Loucy (cell line): ENCODE measurements at regions not wholly inside any gene's neighbourhood (a gene's known extent, or its start where the extent isn't known, plus 50 kb on each side); places are given as distances from the start of the nearest gene placed in this dataset.

ENCODE experiments used
- H2AFZ ChIP-seq: fragments of 200-600 bp; sonication (generic); 2 replicates; pipeline ENCODE4 v1.6.0; 2016; ENCODE audit warnings: antibody characterized with exemption, mild to moderate bottlenecking, low read length, moderate library complexity
- H3F3A ChIP-seq: fragments of 200-600 bp; 2 replicates; pipeline ENCODE4 v1.6.0; 2016; ENCODE audit warnings: antibody characterized with exemption, low read depth, mild to moderate bottlenecking
- H3K27me3 ChIP-seq: fragments of 200-600 bp; sonication (generic); 2 replicates; pipeline ENCODE4 v1.6.1; 2014; ENCODE audit warnings: low read length, mild to moderate bottlenecking; ENCODE audit not compliant: insufficient read depth, poor library complexity, severe bottlenecking
- H3K36me3 ChIP-seq: fragments of 200-600 bp; sonication (generic); 2 replicates; pipeline ENCODE4 v1.6.1; 2016; ENCODE audit warnings: low read length; ENCODE audit not compliant: insufficient read depth
- H3K4me1 ChIP-seq: fragments of 200-600 bp; sonication (generic); 2 replicates; pipeline ENCODE4 v1.5.1; 2014; ENCODE audit warnings: low read length, mild to moderate bottlenecking; ENCODE audit not compliant: insufficient read depth, poor library complexity, severe bottlenecking
- H3K4me2 ChIP-seq: fragments of 200-600 bp; sonication (generic); 2 replicates; pipeline ENCODE4 v1.6.0; 2014; ENCODE audit warnings: antibody characterized with exemption, low read length, low read depth, mild to moderate bottlenecking; ENCODE audit not compliant: poor library complexity, severe bottlenecking
- H3K4me3 ChIP-seq: fragments of 200-600 bp; sonication (generic); 2 replicates; pipeline ENCODE4 v1.5.1; 2014; ENCODE audit warnings: low read length, mild to moderate bottlenecking, mixed read lengths; ENCODE audit not compliant: poor library complexity, severe bottlenecking
- H3K79me2 ChIP-seq: fragments of 200-600 bp; sonication (generic); 2 replicates; pipeline ENCODE4 v1.6.1; 2014; ENCODE audit warnings: low read length; ENCODE audit not compliant: insufficient read depth
- H3K9ac ChIP-seq: fragments of 200-600 bp; sonication (generic); 2 replicates; pipeline ENCODE4 v1.6.0; 2014; ENCODE audit warnings: mild to moderate bottlenecking, low read depth, low read length, moderate library complexity; ENCODE audit not compliant: poor library complexity, severe bottlenecking
- H3K9me2 ChIP-seq: fragments of 200-600 bp; sonication (generic); replicated peaks from 2 replicates; pipeline ENCODE4 v1.6.1; 2016; ENCODE audit warnings: low read depth, low read length, mixed read lengths
- H3K9me3 ChIP-seq: fragments of 200-600 bp; sonication (generic); 2 replicates; pipeline ENCODE4 v1.6.1; 2014; ENCODE audit warnings: mild to moderate bottlenecking, antibody characterized with exemption, low read length, low read depth; ENCODE audit not compliant: insufficient read depth
- H4K20me1 ChIP-seq: fragments of 200-600 bp; sonication (generic); 2 replicates; pipeline ENCODE4 v1.6.0; 2014; ENCODE audit warnings: antibody characterized with exemption, low read length, mild to moderate bottlenecking; ENCODE audit not compliant: insufficient read depth, poor library complexity, severe bottlenecking
- CTCF ChIP-seq: fragments of 200-600 bp; sonication (generic); conservative IDR thresholded peaks from 2 replicates; pipeline ENCODE4 v1.5.1; 2014; ENCODE audit warnings: mild to moderate bottlenecking, antibody characterized with exemption, low read length
- EZH2phosphoT487 ChIP-seq: fragments of 200-600 bp; IDR thresholded peaks from 2 replicates; pipeline ENCODE4 v1.6.1; 2018; ENCODE audit warnings: antibody characterized with exemption, mild to moderate bottlenecking, moderate library complexity, borderline replicate concordance

GRCh38 chr4:83758285-83758684 lies 222.4 kb downstream of the GPAT3 start:
- Histone ChIP-seq H3K79me2 (no peaks in the 10 kb centered on the region), H3K4me3 (no peak overlapping the region), H3F3A (no peaks in the 10 kb centered on the region), H3K27me3 (no peaks in the 10 kb centered on the region), H3K4me2 (no peak overlapping the region), H3K9me3 (no peaks in the 10 kb centered on the region), H2AFZ (no peak overlapping the region), H3K9ac (no peak overlapping the region), H3K36me3 (no peaks in the 10 kb centered on the region), H4K20me1 (no peaks in the 10 kb centered on the region), H3K9me2 (no peaks in the 10 kb centered on the region), H3K4me1 (no peaks in the 10 kb centered on the region)
- TF ChIP-seq CTCF (no peak), EZH2phosphoT487 (no peak)

GRCh38 chr4:83757121-83757621 lies 221.3 kb downstream of the GPAT3 start:
- no peak overlapping the region for H2AFZ ChIP-seq
- no peak overlapping the region for H3K9ac ChIP-seq
- H3F3A ChIP-seq = no peaks in the 10 kb centered on the region
- H4K20me1 ChIP-seq = no peaks in the 10 kb centered on the region
- no peaks in the 10 kb centered on the region for H3K36me3 ChIP-seq
- no peaks in the 10 kb centered on the region for H3K79me2 ChIP-seq
- H3K4me3 ChIP-seq = no peak overlapping the region
- no peaks in the 10 kb centered on the region for H3K9me3 ChIP-seq
- no peak overlapping the region for H3K4me2 ChIP-seq
- TF ChIP-seq CTCF = no peak
- no peak for TF ChIP-seq EZH2phosphoT487
- H3K9me2 ChIP-seq = no peaks in the 10 kb centered on the region
- no peaks in the 10 kb centered on the region for H3K27me3 ChIP-seq
- H3K4me1 ChIP-seq = no peaks in the 10 kb centered on the region

DNA sequence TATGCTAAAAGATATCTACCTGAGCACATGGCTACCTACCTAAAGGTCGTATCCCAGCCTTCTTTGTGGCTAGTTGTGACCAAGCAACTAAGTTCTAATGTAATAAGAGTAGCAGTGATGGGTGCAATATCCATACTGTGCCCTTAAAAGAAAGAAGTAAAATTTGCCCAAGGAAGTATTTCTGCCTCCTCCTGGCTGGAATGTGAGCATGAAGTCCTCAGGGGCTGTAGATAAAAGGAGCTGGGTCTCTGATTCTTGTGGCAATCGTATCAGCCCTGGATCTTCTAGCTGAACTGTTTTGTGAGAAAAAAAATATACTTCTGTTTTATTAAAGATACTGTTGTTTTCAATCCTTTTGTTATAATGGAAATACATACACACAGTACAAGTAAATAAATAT lies 217.4 kb downstream of the GPAT3 start:
- no peaks in the 10 kb centered on the region for H3F3A ChIP-seq
- no peaks in the 10 kb centered on the region for H3K27me3 ChIP-seq
- no peaks in the 10 kb centered on the region for H3K4me1 ChIP-seq
- H2AFZ ChIP-seq = no peak overlapping the region
- no peaks in the 10 kb centered on the region for H4K20me1 ChIP-seq
- no peaks in the 10 kb centered on the region for H3K36me3 ChIP-seq
- H3K9ac ChIP-seq = no peak overlapping the region
- no peak overlapping the region for H3K4me3 ChIP-seq
- TF ChIP-seq CTCF = no peak
- no peak for TF ChIP-seq EZH2phosphoT487
- no peaks in the 10 kb centered on the region for H3K79me2 ChIP-seq
- H3K4me2 ChIP-seq = no peak overlapping the region
- no peaks in the 10 kb centered on the region for H3K9me3 ChIP-seq
- no peaks in the 10 kb centered on the region for H3K9me2 ChIP-seq
